HUES48 (cell line): ENCODE measurements at regions not wholly inside any gene's neighbourhood (a gene's known extent, or its start where the extent isn't known, plus 50 kb on each side); places are given as distances from the start of the nearest gene placed in this dataset.

Experiments used
- H3K27ac ChIP-seq: one replicate; pipeline ENCODE4 v1.7.0; 2013; ENCODE audit warnings: low read depth, low read length, inconsistent platforms
- H3K27me3 ChIP-seq: 2 replicates; pipeline ENCODE4 v1.6.1; 2013; ENCODE audit warnings: mild to moderate bottlenecking, low read length; ENCODE audit not compliant: control insufficient read depth, insufficient read depth
- H3K36me3 ChIP-seq: 2 replicates; pipeline ENCODE4 v1.6.1; 2013; ENCODE audit warnings: low read length; ENCODE audit not compliant: control insufficient read depth, insufficient read depth
- H3K4me1 ChIP-seq: 2 replicates; pipeline ENCODE4 v1.6.1; 2013; ENCODE audit warnings: mild to moderate bottlenecking, low read length; ENCODE audit not compliant: control insufficient read depth, insufficient read depth
- H3K4me3 ChIP-seq: 2 replicates; pipeline ENCODE4 v1.5.1; 2013; ENCODE audit warnings: mild to moderate bottlenecking, low read depth, low read length
- H3K9ac ChIP-seq: 2 replicates; pipeline ENCODE4 v1.6.1; 2013; ENCODE audit warnings: mild to moderate bottlenecking, low read depth, low read length, moderate library complexity
- H3K9me3 ChIP-seq: 2 replicates; pipeline ENCODE4 v1.6.1; 2013; ENCODE audit warnings: low read length; ENCODE audit not compliant: control insufficient read depth, insufficient read depth

GRCh38 chr1:193320270-193320669 lies 133.9 kb upstream of the B3GALT2 start:
- H3K9me3 ChIP-seq = 0 out of 2 replicates have a peak, but pooled peaks cover 3% of the 10 kb centered on the region
- no peaks in the 10 kb centered on the region for H3K4me1 ChIP-seq
- H3K27ac ChIP-seq = no peak overlapping the region
- no peak overlapping the region for H3K9ac ChIP-seq
- no peaks in the 10 kb centered on the region for H3K36me3 ChIP-seq
- no peaks in the 10 kb centered on the region for H3K27me3 ChIP-seq
- H3K4me3 ChIP-seq = no peak overlapping the region

- Histone ChIP-seq H3K36me3 (no peaks in the 10 kb centered on the region), H3K27ac (no peak overlapping the region), H3K4me3 (no peak overlapping the region), H3K27me3 (no peaks in the 10 kb centered on the region), H3K4me1 (no peaks in the 10 kb centered on the region), H3K9ac (no peak overlapping the region), H3K9me3 (no peaks in the 10 kb centered on the region)
Measured at GRCh38 chr1:193318347-193318746, 131.9 kb upstream of the B3GALT2 start.

DNA sequence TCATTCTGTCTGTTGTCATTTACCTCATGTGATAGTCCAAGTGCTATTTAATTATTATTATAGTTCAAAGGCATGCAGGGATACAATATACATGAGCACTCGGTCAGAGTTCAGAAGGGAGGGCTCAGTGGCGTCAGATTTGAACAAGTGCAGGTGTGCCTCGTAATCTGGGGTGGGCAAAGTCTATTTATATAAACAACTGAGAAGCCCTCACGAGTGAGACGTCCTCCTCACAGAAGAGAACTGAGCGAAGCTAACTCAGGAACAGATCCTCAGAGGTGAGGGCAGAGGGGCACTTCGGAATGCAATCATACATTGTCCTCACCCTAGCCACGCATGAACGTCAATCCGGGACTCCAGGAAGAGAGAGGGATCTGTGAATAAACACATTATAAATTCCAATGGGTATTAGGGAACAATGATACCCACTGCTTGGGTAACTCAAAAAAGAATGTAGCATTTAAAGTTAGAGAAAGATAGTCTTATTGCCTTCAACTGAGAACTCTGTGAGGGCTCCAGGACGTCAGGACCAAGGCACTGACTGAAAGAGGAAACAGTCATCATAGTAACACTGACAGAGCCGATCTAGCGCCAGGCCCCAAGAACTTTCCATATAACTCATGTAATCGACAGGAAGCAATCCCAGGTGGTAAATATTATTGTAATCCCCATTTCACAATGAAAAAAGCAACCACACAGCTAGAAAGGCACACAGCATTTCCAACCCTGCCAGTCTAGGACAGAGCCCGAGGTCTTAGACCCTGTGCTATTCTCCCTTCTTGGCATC lies 127.1 kb upstream of the B3GALT2 start:
- H3K27ac ChIP-seq = no peak overlapping the region
- H3K27me3 ChIP-seq = no peaks in the 10 kb centered on the region
- H3K36me3 ChIP-seq = no peaks in the 10 kb centered on the region
- no peak overlapping the region for H3K4me3 ChIP-seq
- H3K4me1 ChIP-seq = no peaks in the 10 kb centered on the region
- H3K9ac ChIP-seq = no peak overlapping the region
- H3K9me3 ChIP-seq = no peaks in the 10 kb centered on the region

DNA sequence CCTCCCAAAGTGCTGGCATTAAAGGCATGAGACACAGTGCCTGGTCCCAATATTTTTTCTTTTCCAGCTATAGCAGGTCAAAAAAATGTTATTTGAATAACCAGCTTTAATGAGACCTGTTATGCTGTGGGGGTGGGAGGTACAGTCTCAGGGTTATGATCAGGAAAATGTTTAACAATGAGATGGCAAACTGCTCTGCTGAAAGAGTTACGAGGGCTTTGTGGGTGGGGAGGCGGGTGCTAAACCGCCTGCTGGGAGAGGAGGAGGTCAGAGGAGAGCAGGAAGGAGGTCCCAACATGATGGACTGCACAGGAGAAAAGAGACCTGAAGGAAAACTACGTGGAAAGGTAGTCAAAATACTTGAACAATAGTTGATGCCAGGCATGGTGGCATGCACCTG lies 126.0 kb upstream of the B3GALT2 start:
- Histone ChIP-seq H3K27me3 (no peaks in the 10 kb centered on the region), H3K36me3 (no peaks in the 10 kb centered on the region), H3K4me3 (no peak overlapping the region), H3K9me3 (no peaks in the 10 kb centered on the region), H3K27ac (no peak overlapping the region), H3K4me1 (no peaks in the 10 kb centered on the region), H3K9ac (no peak overlapping the region)

DNA sequence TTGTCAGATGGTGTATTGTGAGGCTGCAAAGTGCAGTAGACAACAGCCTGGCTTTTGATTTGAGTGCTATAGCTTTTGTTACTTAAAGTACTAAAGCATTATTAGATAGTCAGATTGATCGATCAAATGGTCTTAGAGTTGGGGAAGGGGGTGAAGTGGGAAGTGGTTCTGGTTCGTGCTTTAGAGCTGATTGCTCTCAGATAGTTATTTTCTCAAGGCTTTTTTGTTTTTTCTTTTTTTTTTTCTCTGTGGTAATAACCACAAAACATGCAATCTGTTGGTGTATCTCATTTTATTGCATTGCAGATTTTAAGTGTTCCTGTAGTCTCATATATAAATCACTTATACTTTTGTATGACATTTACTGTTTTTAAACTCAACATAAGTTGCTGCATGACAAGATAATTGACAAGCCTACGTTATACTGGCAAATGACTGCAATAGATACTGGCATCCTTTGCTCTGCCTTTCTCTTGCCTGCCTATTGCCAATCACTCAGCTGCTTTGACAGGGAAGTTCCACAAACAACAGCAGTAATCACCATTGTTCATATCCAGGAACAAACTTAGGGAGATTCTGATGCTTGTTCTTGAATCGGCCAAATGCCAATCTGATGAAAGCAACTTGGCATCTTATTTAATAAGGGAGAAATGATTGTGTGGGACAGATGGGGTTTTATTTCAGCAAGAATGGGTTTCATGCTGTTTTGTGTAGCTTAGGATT lies 125.0 kb upstream of the B3GALT2 start:
- H3K27ac ChIP-seq = no peak overlapping the region
- H3K9ac ChIP-seq = no peak overlapping the region
- H3K27me3 ChIP-seq = no peaks in the 10 kb centered on the region
- no peaks in the 10 kb centered on the region for H3K4me1 ChIP-seq
- no peaks in the 10 kb centered on the region for H3K36me3 ChIP-seq
- no peaks in the 10 kb centered on the region for H3K9me3 ChIP-seq
- no peak overlapping the region for H3K4me3 ChIP-seq

- Histone ChIP-seq H3K9me3 (no peaks in the 10 kb centered on the region), H3K9ac (no peak overlapping the region), H3K27ac (no peak overlapping the region), H3K4me3 (no peak overlapping the region), H3K27me3 (no peaks in the 10 kb centered on the region), H3K4me1 (no peaks in the 10 kb centered on the region), H3K36me3 (no peaks in the 10 kb centered on the region)
Measured at GRCh38 chr1:193310564-193310963, 124.2 kb upstream of the B3GALT2 start.

DNA sequence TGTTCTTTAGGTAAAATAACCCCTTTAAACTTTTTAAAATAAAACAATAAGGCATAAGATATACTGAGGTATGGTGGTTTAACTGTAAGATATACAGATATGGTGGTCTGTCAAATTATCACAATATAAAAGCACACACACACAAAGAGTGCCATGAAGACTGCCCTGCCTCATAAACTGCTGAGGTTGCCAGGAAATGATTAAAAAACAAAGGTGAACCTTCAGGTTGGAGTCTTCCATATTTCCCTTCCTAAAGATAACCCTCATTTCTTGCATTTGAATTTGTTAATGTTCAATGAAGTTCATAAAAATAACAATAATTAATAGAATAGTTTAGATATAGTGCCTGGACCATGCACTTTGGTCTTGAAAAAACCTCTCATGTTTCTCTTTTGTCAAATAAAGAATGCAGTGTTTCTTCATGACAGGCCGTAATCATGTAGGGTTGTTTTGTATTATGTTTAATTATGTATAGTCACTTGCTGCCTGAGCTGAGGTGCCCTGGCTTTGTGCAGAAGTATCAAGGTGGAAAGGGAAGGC lies 123.6 kb upstream of the B3GALT2 start:
- no peak overlapping the region for H3K9ac ChIP-seq
- no peaks in the 10 kb centered on the region for H3K9me3 ChIP-seq
- H3K4me1 ChIP-seq = no peaks in the 10 kb centered on the region
- H3K4me3 ChIP-seq = no peak overlapping the region
- no peaks in the 10 kb centered on the region for H3K27me3 ChIP-seq
- no peaks in the 10 kb centered on the region for H3K36me3 ChIP-seq
- no peak overlapping the region for H3K27ac ChIP-seq

DNA sequence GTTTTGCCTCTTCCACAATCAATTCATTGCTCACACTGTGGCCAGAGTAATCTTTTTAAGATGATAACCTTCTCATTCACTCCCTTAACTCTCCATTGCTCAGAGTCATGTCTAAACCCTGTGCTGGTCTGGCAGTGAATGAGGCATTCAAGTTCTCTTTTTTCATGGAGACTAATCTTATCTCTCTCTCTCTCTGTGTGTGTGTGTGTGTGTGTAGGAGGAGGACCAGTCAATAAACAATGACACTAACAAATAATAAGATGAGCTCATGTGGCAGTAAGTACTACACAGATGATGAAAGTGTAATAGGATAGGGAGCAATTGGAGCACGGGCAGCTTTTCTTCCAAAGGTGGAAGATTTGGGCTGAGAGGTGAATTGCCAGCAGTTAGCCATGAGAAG lies 122.0 kb upstream of the B3GALT2 start:
- no peak overlapping the region for H3K4me3 ChIP-seq
- H3K9me3 ChIP-seq = no peaks in the 10 kb centered on the region
- no peaks in the 10 kb centered on the region for H3K36me3 ChIP-seq
- H3K27me3 ChIP-seq = no peaks in the 10 kb centered on the region
- no peak overlapping the region for H3K9ac ChIP-seq
- H3K27ac ChIP-seq = no peak overlapping the region
- H3K4me1 ChIP-seq = no peaks in the 10 kb centered on the region

GRCh38 chr1:193306430-193306829 lies 120.0 kb upstream of the B3GALT2 start:
- no peak overlapping the region for H3K4me3 ChIP-seq
- H3K4me1 ChIP-seq = no peaks in the 10 kb centered on the region
- H3K27me3 ChIP-seq = no peaks in the 10 kb centered on the region
- H3K27ac ChIP-seq = no peak overlapping the region
- no peaks in the 10 kb centered on the region for H3K36me3 ChIP-seq
- no peak overlapping the region for H3K9ac ChIP-seq
- no peaks in the 10 kb centered on the region for H3K9me3 ChIP-seq
